Stromal cell of bone marrow (primary cell): ENCODE measurements at regions not wholly inside any gene's neighbourhood (a gene's known extent, or its start where the extent isn't known, plus 50 kb on each side); places are given as distances from the start of the nearest gene placed in this dataset.
"Not testable (repeated sequence)": the region's sequence is repeated elsewhere in the genome, so short reads cannot be mapped to it uniquely, and the experiment has no call there.

ENCODE experiments used
- DNase-seq: peaks from one replicate; pipeline ENCODE4 v3.0.0-alpha.2; 2012; ENCODE audit warnings: low read depth

GRCh38 chr3:75320369-75320768, 343.8 kb upstream of the FRG2C start:
- no peak for DNase-seq

GRCh38 chr3:75321060-75321459, 343.1 kb upstream of the FRG2C start:
- DNase-seq = no peak

GRCh38 chr3:75323936-75324335, 340.2 kb upstream of the FRG2C start:
- DNase-seq = not testable (repeated sequence)

- no peak for DNase-seq
Observed at GRCh38 chr3:75325716-75326115, 338.4 kb upstream of the FRG2C start.

GRCh38 chr3:75327453-75327852, 336.7 kb upstream of the FRG2C start:
- DNase-seq = no peak

GRCh38 chr3:75329476-75330097, 334.5 kb upstream of the FRG2C start:
- no peak for DNase-seq

GRCh38 chr3:75330446-75330845, 333.7 kb upstream of the FRG2C start:
- DNase-seq = not testable (repeated sequence)

- DNase-seq = not testable (repeated sequence)
Observed at GRCh38 chr3:75332090-75332489, 332.0 kb upstream of the FRG2C start.

GRCh38 chr3:75332794-75333193, 331.3 kb upstream of the FRG2C start:
- peak; percentile 84 for DNase-seq

GRCh38 chr3:75334299-75334698, 329.8 kb upstream of the FRG2C start:
- no peak for DNase-seq

- no peak for DNase-seq
Observed at GRCh38 chr3:75337226-75337900, 326.8 kb upstream of the FRG2C start.

- no peak for DNase-seq
Observed at GRCh38 chr3:75338342-75338741, 325.8 kb upstream of the FRG2C start.

GRCh38 chr3:75341324-75342067, 322.6 kb upstream of the FRG2C start:
- no peak for DNase-seq

- DNase-seq = no peak
Observed at GRCh38 chr3:75342425-75342824, 321.7 kb upstream of the FRG2C start.

- DNase-seq = peak; percentile 40
Observed at GRCh38 chr3:75350536-75350935, 313.6 kb upstream of the FRG2C start.

GRCh38 chr3:75362086-75362784, 301.9 kb upstream of the FRG2C start:
- not testable (repeated sequence) for DNase-seq

- peak; percentile 77 for DNase-seq
Observed at GRCh38 chr3:75372964-75373363, 291.2 kb upstream of the FRG2C start.

GRCh38 chr3:75379840-75380239, 284.3 kb upstream of the FRG2C start:
- not testable (repeated sequence) for DNase-seq

GRCh38 chr3:75380276-75380771, 283.8 kb upstream of the FRG2C start:
- DNase-seq = no peak

- DNase-seq = not testable (repeated sequence)
Observed at GRCh38 chr3:75384016-75384415, 280.1 kb upstream of the FRG2C start.

- DNase-seq = peak; percentile 57
Observed at GRCh38 chr3:75388486-75389124, 275.5 kb upstream of the FRG2C start.

GRCh38 chr3:75393288-75393694, 270.8 kb upstream of the FRG2C start:
- DNase-seq = not testable (repeated sequence)
